ENCODE measurements at regions not wholly inside any gene's neighbourhood (a gene's known extent, or its start where the extent isn't known, plus 50 kb on each side); places are given as distances from the start of the nearest gene placed in this dataset.

DNA sequence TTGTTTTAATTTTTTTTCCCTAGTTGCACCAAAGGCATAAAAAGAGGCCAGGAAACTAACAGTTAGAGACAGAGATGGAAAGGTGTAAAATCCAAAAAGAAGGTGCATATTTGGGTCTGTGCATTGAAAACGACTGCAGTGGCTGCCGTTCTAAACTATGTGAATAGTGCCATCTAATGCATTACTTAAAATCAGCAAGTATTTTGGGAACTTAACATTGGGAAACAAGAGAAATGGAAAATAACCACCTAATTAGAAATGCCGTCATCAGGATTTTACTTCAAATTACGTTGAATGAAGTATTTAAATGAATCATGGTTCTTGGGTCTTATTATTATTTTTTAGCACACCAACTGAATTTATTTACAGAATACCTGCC, 189.5 kb upstream of the MIR17HG start:
- ATAC-seq: no peak
- 32% methylated on average over 2 of the region's 4 CpGs for WGBS (ENCODE audit: insufficient coverage)
- H3K4me1 ChIP-seq (ENCODE audit: control insufficient read depth, insufficient read depth, low read length): no peaks in the 10 kb centered on the region
- TF ChIP-seq CTCF (IDR thresholded peaks at IDR 0.05): no peak
- Mint-ChIP-seq H3K27me3 (ENCODE audit: low read depth in 2 of 2) (peaks cover 0 to 6% of the 10 kb centered on the region in 2 donors), H3K9me3 (peaks cover 0 to 2% of the 10 kb centered on the region in 2 donors), H3K4me1 (no peaks in the 10 kb centered on the region), H3K4me3 (no peak overlapping the region), H3K36me3 (no peaks in the 10 kb centered on the region), H3K27ac (no peak overlapping the region)
- H3K27me3 ChIP-seq (ENCODE audit: control insufficient read depth, insufficient read depth, low read length): no peaks in the 10 kb centered on the region
- intact Hi-C loops (cut with micrococcal nuclease): no loop called here
- no peaks in the 10 kb centered on the region for H3K36me3 ChIP-seq (ENCODE audit: control insufficient read depth, insufficient read depth, low read length)
- H3K4me3 ChIP-seq (ENCODE audit: low read length): no peak overlapping the region
- no peak overlapping the region for H3K27ac ChIP-seq (ENCODE audit: low read length)
- no peak for DNase-seq
- H3K9me3 ChIP-seq (ENCODE audit: control insufficient read depth, insufficient read depth, low read length): no peaks in the 10 kb centered on the region

DNA sequence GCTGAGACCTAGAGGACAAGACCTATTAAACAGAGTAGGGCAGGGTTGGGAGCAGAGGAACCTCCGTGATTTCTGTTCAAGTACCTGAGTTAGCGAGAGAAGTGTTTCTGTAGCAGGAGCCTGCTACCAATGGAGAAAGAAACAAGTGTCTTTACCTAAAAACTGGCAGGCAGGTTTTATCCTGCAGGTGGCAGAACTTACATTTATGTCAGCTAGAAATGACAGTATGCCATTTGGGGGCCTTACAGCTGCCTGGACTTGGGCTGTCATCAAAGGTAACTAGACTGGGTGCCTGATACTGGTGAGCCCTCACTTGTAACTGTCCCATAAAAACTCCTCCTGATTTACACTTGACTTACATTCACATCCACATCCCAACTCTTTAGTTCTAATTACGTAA, 185.3 kb upstream of the MIR17HG start:
- Mint-ChIP-seq H3K27ac (no peak overlapping the region), H3K27me3 (ENCODE audit: low read depth in 2 of 2) (peaks cover 0 to 6% of the 10 kb centered on the region in 2 donors), H3K4me1 (no peaks in the 10 kb centered on the region), H3K36me3 (no peaks in the 10 kb centered on the region), H3K9me3 (peaks cover 2% of the 10 kb centered on the region in 2 donors), H3K4me3 (no peak overlapping the region)
- 90% methylated on average over 2 of the region's 3 CpGs for WGBS (ENCODE audit: insufficient coverage)
- Histone ChIP-seq H3K9me3 (ENCODE audit: control insufficient read depth, insufficient read depth, low read length) (no peaks in the 10 kb centered on the region), H3K27ac (ENCODE audit: low read length) (no peak overlapping the region), H3K36me3 (ENCODE audit: control insufficient read depth, insufficient read depth, low read length) (no peaks in the 10 kb centered on the region), H3K4me1 (ENCODE audit: control insufficient read depth, insufficient read depth, low read length) (no peaks in the 10 kb centered on the region), H3K4me3 (ENCODE audit: low read length) (no peak overlapping the region), H3K27me3 (ENCODE audit: control insufficient read depth, insufficient read depth, low read length) (no peaks in the 10 kb centered on the region)
- no peak for TF ChIP-seq CTCF (IDR thresholded peaks at IDR 0.05)
- ATAC-seq (no peak), DNase-seq (no peak)
- intact Hi-C loops (cut with micrococcal nuclease): no loop called here

DNA sequence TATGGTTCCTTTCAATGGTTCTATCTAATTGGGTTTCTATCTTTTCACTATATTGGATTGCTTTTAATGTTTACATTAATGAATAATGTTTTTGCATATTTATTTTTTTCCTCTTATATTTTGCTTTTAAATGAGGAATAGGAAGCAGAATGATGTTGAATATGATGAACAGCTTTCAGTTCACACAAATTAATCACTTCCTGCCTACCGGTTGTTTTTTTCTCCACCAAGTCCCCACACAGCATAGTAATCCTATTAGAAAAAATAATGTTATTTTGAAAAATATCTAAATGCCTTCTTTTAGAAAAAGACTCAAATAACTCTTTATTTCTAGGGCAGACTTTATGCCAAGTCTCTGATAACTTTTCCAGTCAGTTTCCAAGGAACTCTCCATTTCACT, 184.9 kb upstream of the MIR17HG start:
- DNase-seq: no peak
- Histone ChIP-seq H3K9me3 (ENCODE audit: control insufficient read depth, insufficient read depth, low read length) (no peaks in the 10 kb centered on the region), H3K4me1 (ENCODE audit: control insufficient read depth, insufficient read depth, low read length) (no peaks in the 10 kb centered on the region), H3K4me3 (ENCODE audit: low read length) (no peak overlapping the region), H3K27ac (ENCODE audit: low read length) (no peak overlapping the region), H3K36me3 (ENCODE audit: control insufficient read depth, insufficient read depth, low read length) (no peaks in the 10 kb centered on the region), H3K27me3 (ENCODE audit: control insufficient read depth, insufficient read depth, low read length) (no peaks in the 10 kb centered on the region)
- Mint-ChIP-seq H3K4me1 (no peaks in the 10 kb centered on the region), H3K27me3 (ENCODE audit: low read depth in 2 of 2) (peaks cover 0 to 6% of the 10 kb centered on the region in 2 donors), H3K27ac (no peak overlapping the region), H3K36me3 (no peaks in the 10 kb centered on the region), H3K4me3 (no peak overlapping the region), H3K9me3 (peaks cover 2% of the 10 kb centered on the region in 2 donors)
- WGBS (ENCODE audit: insufficient coverage): no CpG with 5 or more reads among the region's 1 CpG
- intact Hi-C loops (cut with micrococcal nuclease): no loop called here
- no peak for ATAC-seq
- no peak for TF ChIP-seq CTCF (IDR thresholded peaks at IDR 0.05)

DNA sequence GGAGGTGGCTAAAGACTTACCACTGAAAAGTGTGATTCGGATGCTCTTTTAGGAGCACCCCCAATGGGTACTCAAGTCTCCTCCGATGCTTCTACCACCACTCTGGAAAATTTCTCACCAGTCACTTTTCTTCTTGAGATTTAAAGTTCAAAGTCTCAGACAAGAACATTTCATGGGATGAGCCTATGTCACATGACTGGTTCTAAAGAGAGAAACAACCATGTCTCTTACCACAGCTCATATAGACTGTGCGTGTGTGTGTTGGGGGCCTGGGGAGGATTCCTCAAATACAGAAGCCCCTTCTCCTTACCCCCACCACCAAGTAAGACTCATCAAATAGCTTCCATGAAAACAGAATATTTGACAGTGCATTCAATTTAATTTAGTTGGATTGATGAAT, 181.7 kb upstream of the MIR17HG start:
- 100% methylated on average over 2 of the region's 3 CpGs for WGBS (ENCODE audit: insufficient coverage)
- peaks cover 2 to 4% of the 10 kb centered on the region in 2 donors for H3K9me3 Mint-ChIP-seq
- Histone ChIP-seq H3K9me3 (ENCODE audit: control insufficient read depth, insufficient read depth, low read length) (no peaks in the 10 kb centered on the region), H3K27ac (ENCODE audit: low read length) (no peak overlapping the region), H3K36me3 (ENCODE audit: control insufficient read depth, insufficient read depth, low read length) (no peaks in the 10 kb centered on the region), H3K4me3 (ENCODE audit: low read length) (no peak overlapping the region), H3K27me3 (ENCODE audit: control insufficient read depth, insufficient read depth, low read length) (no peaks in the 10 kb centered on the region), H3K4me1 (ENCODE audit: control insufficient read depth, insufficient read depth, low read length) (no peaks in the 10 kb centered on the region)
- no peak for TF ChIP-seq CTCF (IDR thresholded peaks at IDR 0.05)
- H3K27ac Mint-ChIP-seq: no peak overlapping the region
- no peaks in the 10 kb centered on the region for H3K27me3 Mint-ChIP-seq (ENCODE audit: low read depth in 2 of 2)
- no peaks in the 10 kb centered on the region for H3K36me3 Mint-ChIP-seq
- DNase-seq (no peak), ATAC-seq (no peak)
- no peak overlapping the region for H3K4me3 Mint-ChIP-seq
- no peaks in the 10 kb centered on the region for H3K4me1 Mint-ChIP-seq
- intact Hi-C loops (cut with micrococcal nuclease): no loop called here
